HG03558 (cell line): ENCODE measurements at regions not wholly inside any gene's neighbourhood (a gene's known extent, or its start where the extent isn't known, plus 50 kb on each side); places are given as distances from the start of the nearest gene placed in this dataset.
"Not testable (repeated sequence)": the region's sequence is repeated elsewhere in the genome, so short reads cannot be mapped to it uniquely, and the experiment has no call there.

Experiments used
- ATAC-seq: cut with Tn5 transposase; IDR thresholded peaks from one replicate; pipeline ENCODE4 v1.9.1; 2021; ENCODE audit warnings: moderate number of reproducible peaks; ENCODE audit not compliant: unreplicated experiment; ENCODE audit errors: extremely low read depth

GRCh38 chr16:60230666-60231065 is 1496.5 kb upstream of the GOT2 start:
- ATAC-seq, result no peak

- no peak for ATAC-seq
These were observed 1491.4 kb upstream of the GOT2 start for GRCh38 chr16:60225541-60225940.

- no peak for ATAC-seq
These were observed 1483.7 kb upstream of the GOT2 start for GRCh38 chr16:60217787-60218186.

- ATAC-seq, result no peak
These were observed 1480.2 kb upstream of the GOT2 start for GRCh38 chr16:60214311-60214710.

- ATAC-seq, result no peak
These were observed 1472.4 kb upstream of the GOT2 start for GRCh38 chr16:60206516-60206915.

- ATAC-seq, result no peak
These were observed 1470.1 kb upstream of the GOT2 start for GRCh38 chr16:60204181-60204580.

- no peak for ATAC-seq
These were observed 1469.5 kb upstream of the GOT2 start for GRCh38 chr16:60203525-60204124.

- ATAC-seq, result not testable (repeated sequence)
These were observed 1466.6 kb upstream of the GOT2 start for GRCh38 chr16:60200729-60201128.

- ATAC-seq, result no peak
These were observed 1466.0 kb upstream of the GOT2 start for GRCh38 chr16:60200161-60200560.

GRCh38 chr16:60199150-60199549 is 1465.0 kb upstream of the GOT2 start:
- no peak for ATAC-seq

GRCh38 chr16:60181536-60181935 is 1447.4 kb upstream of the GOT2 start:
- no peak for ATAC-seq

- no peak for ATAC-seq
These were observed 1446.5 kb upstream of the GOT2 start for GRCh38 chr16:60180609-60181008.

- no peak for ATAC-seq
These were observed 1436.1 kb upstream of the GOT2 start for GRCh38 chr16:60170196-60170595.

- ATAC-seq, result no peak
These were observed 1432.0 kb upstream of the GOT2 start for GRCh38 chr16:60166111-60166510.

- ATAC-seq, result no peak
These were observed 1417.9 kb upstream of the GOT2 start for GRCh38 chr16:60151987-60152386.

GRCh38 chr16:60150907-60151306 is 1416.8 kb upstream of the GOT2 start:
- ATAC-seq, result no peak

GRCh38 chr16:60143348-60143705 is 1409.2 kb upstream of the GOT2 start:
- ATAC-seq, result no peak

- ATAC-seq, result no peak
These were observed 1408.7 kb upstream of the GOT2 start for GRCh38 chr16:60142619-60143347.

- no peak for ATAC-seq
These were observed 1403.8 kb upstream of the GOT2 start for GRCh38 chr16:60137891-60138290.

GRCh38 chr16:60127196-60127595 is 1393.1 kb upstream of the GOT2 start:
- no peak for ATAC-seq

- not testable (repeated sequence) for ATAC-seq
These were observed 1392.0 kb upstream of the GOT2 start for GRCh38 chr16:60126115-60126514.

- no peak for ATAC-seq
These were observed 1389.4 kb upstream of the GOT2 start for GRCh38 chr16:60123392-60124023.
